CD4-positive, alpha-beta T cell (primary cell): ENCODE measurements at regions not wholly inside any gene's neighbourhood (a gene's known extent, or its start where the extent isn't known, plus 50 kb on each side); places are given as distances from the start of the nearest gene placed in this dataset.

ENCODE experiments used
- ATAC-seq: fragments of 200-7000 bp; cut with Tn5 transposase; one replicate; pipeline ENCODE4 v1.10.0; 2022; ENCODE audit warnings: mild to moderate bottlenecking; ENCODE audit not compliant: poor library complexity
- CTCF ChIA-PET: fragments of 350-600 bp; sonication (Branson Sonifier 250); formaldehyde crosslinking; loops from one replicate; lab custom pipeline; 2021; ENCODE audit warnings: antibody characterized with exemption, inconsistent platforms; lab: Charles Lee
- POLR2A ChIA-PET: fragments of 350-600 bp; sonication (Branson Sonifier 250); formaldehyde crosslinking; loops from one replicate; lab custom pipeline; 2021; ENCODE audit warnings: antibody characterized with exemption, inconsistent platforms; lab: Charles Lee
- DNase-seq, 14 experiments: peaks; one replicate each; pipeline ENCODE4 v3.0.0-alpha.2; 2013 to 2020; ENCODE audit warnings: mixed read lengths in 2 of 14
- H3K27ac ChIP-seq, 2 donors: one replicate each; pipeline versions ENCODE4 v1.5.1 to v1.7.0; 2013; ENCODE audit warnings: low read length in 2 of 2, low read depth in 1 of 2, mild to moderate bottlenecking in 1 of 2
- H3K27me3 ChIP-seq, 2 experiments: 1 replicate in 1 of 2; 2 replicates in 1 of 2; pipeline versions ENCODE4 v1.6.1 to v1.7.0; 2013; ENCODE audit warnings: low read length in 2 of 2, control low read depth in 1 of 2, mild to moderate bottlenecking in 1 of 2, moderate library complexity in 1 of 2; ENCODE audit not compliant: insufficient read depth in 2 of 2, control insufficient read depth in 1 of 2
- H3K36me3 ChIP-seq: one replicate; pipeline ENCODE4 v1.6.1; 2013; ENCODE audit warnings: low read length, control low read depth; ENCODE audit not compliant: insufficient read depth
- H3K4me1 ChIP-seq: one replicate; pipeline ENCODE4 v1.6.1; 2013; ENCODE audit warnings: low read length, control low read depth; ENCODE audit not compliant: insufficient read depth
- H3K4me3 ChIP-seq: one replicate; pipeline ENCODE4 v1.5.1; 2013; ENCODE audit warnings: mild to moderate bottlenecking, low read length, moderate library complexity
- H3K9me3 ChIP-seq, 2 experiments: 1 replicate in 1 of 2; 2 replicates in 1 of 2; pipeline versions ENCODE4 v1.6.1 to v1.7.0; 2013; ENCODE audit warnings: low read length in 2 of 2, mild to moderate bottlenecking in 2 of 2, control low read depth in 1 of 2, moderate library complexity in 1 of 2; ENCODE audit not compliant: control insufficient read depth in 1 of 2, insufficient read depth in 1 of 2
- H3K27ac Mint-ChIP-seq: one replicate; pipeline ENCODE4 v1.8.0; 2020; ENCODE audit warnings: mixed read lengths
- H3K27me3 Mint-ChIP-seq: one replicate; pipeline ENCODE4 v1.8.0; 2021; ENCODE audit warnings: mixed read lengths
- H3K36me3 Mint-ChIP-seq: one replicate; pipeline ENCODE4 v1.8.0; 2021; ENCODE audit warnings: low read depth, mixed read lengths
- H3K4me1 Mint-ChIP-seq: one replicate; pipeline ENCODE4 v1.8.0; 2021; ENCODE audit warnings: low read depth, mixed read lengths
- H3K4me3 Mint-ChIP-seq: one replicate; pipeline ENCODE4 v1.8.0; 2020; ENCODE audit warnings: mild to moderate bottlenecking, mixed read lengths
- H3K9me3 Mint-ChIP-seq: one replicate; pipeline ENCODE4 v1.8.0; 2020; ENCODE audit warnings: mixed read lengths
- CTCF ChIP-seq: fragments of 200-600 bp; IDR thresholded peaks from one replicate; pipeline ENCODE4 v1.8.0; 2022; ENCODE audit warnings: antibody characterized with exemption, mild to moderate bottlenecking
- intact Hi-C, 2 experiments: fragments of 100-400 bp; cut with DNase I in 1 of 2; cut with micrococcal nuclease in 1 of 2; formaldehyde crosslinking; loops; one replicate each; pipeline versions ENCODE4 v1.15.1 to v1.9.0; 2023 to 2025; cut with DNase I, micrococcal nuclease

GRCh38 chr13:54004026-54004699 lies 975.5 kb downstream of the OLFM4 start:
- no peaks in the 10 kb centered on the region for H3K27me3 Mint-ChIP-seq
- H3K27ac ChIP-seq: no peak overlapping the region
- H3K4me1 Mint-ChIP-seq: no peaks in the 10 kb centered on the region
- ATAC-seq: no peak
- peaks cover 3% of the 10 kb centered on the region for H3K9me3 Mint-ChIP-seq
- no peaks in the 10 kb centered on the region for H3K27me3 ChIP-seq
- H3K36me3 ChIP-seq: no peaks in the 10 kb centered on the region
- POLR2A ChIA-PET: no interaction called here
- H3K9me3 ChIP-seq: peaks cover 4 to 6% of the 10 kb centered on the region in 2 experiments
- H3K27ac Mint-ChIP-seq: no peak overlapping the region
- no peak overlapping the region for H3K4me3 Mint-ChIP-seq
- no peak for TF ChIP-seq CTCF
- no peak overlapping the region for H3K4me3 ChIP-seq
- H3K4me1 ChIP-seq: no peaks in the 10 kb centered on the region
- H3K36me3 Mint-ChIP-seq: no peaks in the 10 kb centered on the region
- intact Hi-C loops: no loop called here
- no peak for DNase-seq
- CTCF ChIA-PET: no interaction called here

GRCh38 chr13:54016542-54016941 lies 987.9 kb downstream of the OLFM4 start:
- Histone ChIP-seq H3K9me3 (peaks cover 3 to 7% of the 10 kb centered on the region in 2 experiments), H3K4me1 (no peaks in the 10 kb centered on the region), H3K36me3 (no peaks in the 10 kb centered on the region), H3K27me3 (no peaks in the 10 kb centered on the region), H3K4me3 (no peak overlapping the region), H3K27ac (no peak overlapping the region)
- H3K36me3 Mint-ChIP-seq: no peaks in the 10 kb centered on the region
- ChIA-PET POLR2A (no interaction called here), CTCF (no interaction called here)
- TF ChIP-seq CTCF: no peak
- no peak for DNase-seq
- no peak overlapping the region for H3K27ac Mint-ChIP-seq
- no peak overlapping the region for H3K4me3 Mint-ChIP-seq
- H3K27me3 Mint-ChIP-seq: no peaks in the 10 kb centered on the region
- no peaks in the 10 kb centered on the region for H3K4me1 Mint-ChIP-seq
- intact Hi-C loops: no loop called here
- no peak for ATAC-seq
- H3K9me3 Mint-ChIP-seq: peaks cover 19% of the 10 kb centered on the region

GRCh38 chr13:54018485-54018884 lies 989.9 kb downstream of the OLFM4 start:
- H3K4me1 ChIP-seq: no peaks in the 10 kb centered on the region
- H3K27me3 ChIP-seq: no peaks in the 10 kb centered on the region
- CTCF ChIA-PET: no interaction called here
- Mint-ChIP-seq H3K4me1 (no peaks in the 10 kb centered on the region), H3K27me3 (no peaks in the 10 kb centered on the region), H3K9me3 (peaks cover 20% of the 10 kb centered on the region), H3K4me3 (no peak overlapping the region), H3K36me3 (no peaks in the 10 kb centered on the region), H3K27ac (no peak overlapping the region)
- H3K9me3 ChIP-seq: peaks cover 7 to 16% of the 10 kb centered on the region in 2 experiments
- no peak overlapping the region for H3K4me3 ChIP-seq
- ATAC-seq (no peak), DNase-seq (no peak)
- intact Hi-C loops: no loop called here
- no peak for TF ChIP-seq CTCF
- H3K36me3 ChIP-seq: no peaks in the 10 kb centered on the region
- H3K27ac ChIP-seq: no peak overlapping the region
- POLR2A ChIA-PET: no interaction called here
